Keratinocyte (primary cell): ENCODE measurements at regions not wholly inside any gene's neighbourhood (a gene's known extent, or its start where the extent isn't known, plus 50 kb on each side); places are given as distances from the start of the nearest gene placed in this dataset.

Experiments
- DNase-seq: peaks from one replicate; pipeline ENCODE4 v3.0.0-alpha.2; 2011; ENCODE audit warnings: low read depth, missing footprints, low spot score
- FAIRE-seq: peaks from 2 replicates; lab custom pipeline; 2011; peaks lifted over from hg19 to GRCh38; lab: Jason Lieb, UNC
- H2AFZ ChIP-seq: 2 replicates; pipeline ENCODE4 v1.6.0; 2012; ENCODE audit warnings: low read length, control low read depth, inconsistent platforms; ENCODE audit not compliant: control insufficient read depth
- H3K27ac ChIP-seq: 2 replicates; pipeline ENCODE4 v1.5.1; 2011; ENCODE audit warnings: low read length; ENCODE audit not compliant: control insufficient read depth, insufficient read depth
- H3K27me3 ChIP-seq: 3 replicates; pipeline ENCODE4 v1.6.0; 2011; ENCODE audit warnings: low read length; ENCODE audit not compliant: control insufficient read depth, insufficient read depth; ENCODE audit errors: extremely low read depth
- H3K36me3 ChIP-seq, 2 experiments: 2 replicates in 1 of 2; 3 replicates in 1 of 2; pipeline ENCODE4 v1.5.1; 2011; ENCODE audit warnings: low read length in 2 of 2, mild to moderate bottlenecking in 1 of 2; ENCODE audit not compliant: control insufficient read depth in 2 of 2, insufficient read depth in 2 of 2; ENCODE audit errors: extremely low read depth in 1 of 2
- H3K4me1 ChIP-seq: 3 replicates; pipeline ENCODE4 v1.5.1; 2011; ENCODE audit warnings: low read length; ENCODE audit not compliant: control insufficient read depth, insufficient read depth; ENCODE audit errors: extremely low read depth
- H3K4me2 ChIP-seq: 3 replicates; pipeline ENCODE4 v1.6.0; 2011; ENCODE audit warnings: low read depth, low read length; ENCODE audit not compliant: control insufficient read depth, insufficient read depth; ENCODE audit errors: extremely low read depth
- H3K4me3 ChIP-seq, 3 experiments: fragments of 200-600 bp in 1 of 3; sonication (generic) in 1 of 3; 2 replicates in 2 of 3; 3 replicates in 1 of 3; pipeline ENCODE4 v1.5.1; 2011 to 2016; ENCODE audit warnings: low read length in 3 of 3, mild to moderate bottlenecking in 3 of 3, control low read depth in 2 of 3, inconsistent platforms in 1 of 3, low read depth in 1 of 3, mixed read lengths in 1 of 3, mixed run types in 1 of 3, moderate library complexity in 1 of 3; ENCODE audit not compliant: control insufficient read depth in 2 of 3, insufficient read depth in 2 of 3; ENCODE audit errors: extremely low read depth in 1 of 3
- H3K79me2 ChIP-seq: 2 replicates; pipeline ENCODE4 v1.6.0; 2012; ENCODE audit warnings: low read length; ENCODE audit not compliant: control insufficient read depth, insufficient read depth
- H3K9ac ChIP-seq: 3 replicates; pipeline ENCODE4 v1.6.0; 2011; ENCODE audit warnings: low read length; ENCODE audit not compliant: control insufficient read depth, insufficient read depth; ENCODE audit errors: extremely low read depth
- H3K9me1 ChIP-seq: 3 replicates; pipeline ENCODE4 v1.6.0; 2011; ENCODE audit warnings: low read length; ENCODE audit not compliant: control insufficient read depth, insufficient read depth; ENCODE audit errors: extremely low read depth
- H3K9me3 ChIP-seq: 2 replicates; pipeline ENCODE4 v1.5.1; 2012; ENCODE audit warnings: low read depth, low read length; ENCODE audit not compliant: control insufficient read depth
- H4K20me1 ChIP-seq: 3 replicates; pipeline ENCODE4 v1.6.0; 2011; ENCODE audit warnings: low read length; ENCODE audit not compliant: control insufficient read depth, insufficient read depth; ENCODE audit errors: extremely low read depth
- EZH2 ChIP-seq: IDR thresholded peaks from one replicate; pipeline ENCODE4 v1.6.1; 2012; ENCODE audit warnings: inconsistent platforms, mild to moderate bottlenecking, low read length, moderate library complexity
- dilution Hi-C: fragments of 300-500 bp; cut with MboI; formaldehyde crosslinking; loops from one replicate; pipeline ENCODE4 v1.7.0; 2020; ENCODE audit warnings: low sequenced_read_pairs; ENCODE audit not compliant: extremely low pct_ligation_motif_present
- TF ChIP-seq, protein P1 (sequence below), 3 experiments: IDR thresholded peaks in 1 of 3; conservative IDR thresholded peaks in 1 of 3; optimal IDR thresholded peaks in 1 of 3; 2 replicates in 2 of 3; 3 replicates in 1 of 3; pipeline versions ENCODE3 to v1.5.1; 2011; ENCODE audit warnings: low read length in 3 of 3, mild to moderate bottlenecking in 3 of 3, moderate library complexity in 2 of 3, control low read depth in 1 of 3, inconsistent platforms in 1 of 3; ENCODE audit not compliant: insufficient read depth in 2 of 3; ENCODE audit errors: extremely low read depth in 1 of 3

DNA sequence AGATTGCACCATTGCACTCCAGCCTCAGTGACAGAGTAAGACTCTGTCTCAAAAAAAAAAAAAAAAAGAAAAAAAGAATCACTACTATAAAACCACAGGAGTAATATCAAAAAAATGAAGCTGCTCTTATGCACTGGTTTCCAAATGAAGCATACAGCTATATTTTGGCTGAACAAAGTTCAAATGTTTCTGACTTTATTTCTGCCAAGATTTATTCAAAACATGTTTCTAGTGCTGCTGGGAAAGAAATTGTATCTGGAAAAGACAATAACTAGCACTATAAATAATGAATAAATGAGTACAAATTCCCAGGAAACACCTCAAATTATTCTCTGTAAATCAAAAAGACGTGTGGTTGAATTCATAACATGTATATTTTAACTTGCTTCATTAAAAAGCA lies 102.5 kb upstream of the MME start:
- Histone ChIP-seq H3K27ac (no peak overlapping the region), H2AFZ (no peak overlapping the region), H3K36me3 (no peaks in the 10 kb centered on the region), H3K9me1 (no peaks in the 10 kb centered on the region), H3K9me3 (no peaks in the 10 kb centered on the region), H4K20me1 (no peaks in the 10 kb centered on the region), H3K27me3 (no peaks in the 10 kb centered on the region), H3K4me3 (no peak overlapping the region), H3K79me2 (no peaks in the 10 kb centered on the region), H3K4me2 (no peak overlapping the region), H3K9ac (no peak overlapping the region), H3K4me1 (no peaks in the 10 kb centered on the region)
- FAIRE-seq = no peak
- no peak for TF ChIP-seq EZH2
- TF ChIP-seq, protein P1, sequence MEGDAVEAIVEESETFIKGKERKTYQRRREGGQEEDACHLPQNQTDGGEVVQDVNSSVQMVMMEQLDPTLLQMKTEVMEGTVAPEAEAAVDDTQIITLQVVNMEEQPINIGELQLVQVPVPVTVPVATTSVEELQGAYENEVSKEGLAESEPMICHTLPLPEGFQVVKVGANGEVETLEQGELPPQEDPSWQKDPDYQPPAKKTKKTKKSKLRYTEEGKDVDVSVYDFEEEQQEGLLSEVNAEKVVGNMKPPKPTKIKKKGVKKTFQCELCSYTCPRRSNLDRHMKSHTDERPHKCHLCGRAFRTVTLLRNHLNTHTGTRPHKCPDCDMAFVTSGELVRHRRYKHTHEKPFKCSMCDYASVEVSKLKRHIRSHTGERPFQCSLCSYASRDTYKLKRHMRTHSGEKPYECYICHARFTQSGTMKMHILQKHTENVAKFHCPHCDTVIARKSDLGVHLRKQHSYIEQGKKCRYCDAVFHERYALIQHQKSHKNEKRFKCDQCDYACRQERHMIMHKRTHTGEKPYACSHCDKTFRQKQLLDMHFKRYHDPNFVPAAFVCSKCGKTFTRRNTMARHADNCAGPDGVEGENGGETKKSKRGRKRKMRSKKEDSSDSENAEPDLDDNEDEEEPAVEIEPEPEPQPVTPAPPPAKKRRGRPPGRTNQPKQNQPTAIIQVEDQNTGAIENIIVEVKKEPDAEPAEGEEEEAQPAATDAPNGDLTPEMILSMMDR (optimal IDR thresholded peaks at IDR 0.05 in 1 of 3, IDR thresholded peaks at IDR 0.05 in 1 of 3, conservative IDR thresholded peaks at IDR 0.05 in 1 of 3; ENCODE audit: extremely low read depth in 1 of 3, insufficient read depth in 2 of 3, low read length in 3 of 3) = no peak
- dilution Hi-C loops = no loop called here
- no peak for DNase-seq

DNA sequence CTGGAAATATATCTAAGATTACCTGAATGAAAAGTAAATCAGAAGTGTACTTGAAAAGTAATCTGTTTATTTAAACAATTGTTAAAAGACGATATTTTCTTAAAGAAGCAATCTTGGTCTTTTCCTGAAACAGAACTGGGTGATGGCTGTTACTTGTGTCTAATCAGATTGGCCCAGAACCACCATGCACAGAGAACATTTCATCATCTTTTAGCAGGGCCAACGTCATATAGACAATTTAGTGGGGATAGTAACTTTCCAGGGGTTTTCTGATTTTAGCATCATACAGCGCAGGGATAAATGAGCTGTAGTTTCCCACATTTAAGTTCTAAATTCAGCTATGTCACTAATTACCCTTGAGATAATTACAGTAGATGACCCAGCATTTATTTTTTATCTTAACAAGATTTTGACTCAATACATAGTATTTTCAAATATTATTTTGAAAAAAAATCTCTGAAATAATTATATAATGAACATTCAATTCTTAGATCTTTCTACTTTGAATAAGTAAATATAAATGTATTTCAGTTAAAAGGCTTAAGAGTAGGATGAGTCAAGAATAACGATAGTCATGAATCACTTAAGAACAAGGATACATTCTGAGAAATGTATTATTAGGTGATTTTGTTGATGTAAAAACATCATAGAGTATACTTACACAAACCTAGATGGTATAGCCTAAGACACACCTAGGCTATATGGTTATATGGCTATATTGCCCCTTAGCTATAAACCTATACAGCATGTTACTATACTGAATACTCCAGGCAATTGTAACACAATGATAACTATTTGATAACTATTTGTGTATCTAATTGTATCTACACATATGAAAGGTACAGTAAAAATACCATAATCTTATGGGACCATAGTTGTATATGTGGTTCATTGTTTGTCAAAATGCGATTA lies 103.8 kb upstream of the MME start:
- no peak overlapping the region for H3K4me2 ChIP-seq
- no peaks in the 10 kb centered on the region for H3K9me3 ChIP-seq
- no peaks in the 10 kb centered on the region for H3K79me2 ChIP-seq
- FAIRE-seq = no peak
- H3K9ac ChIP-seq = no peak overlapping the region
- no peaks in the 10 kb centered on the region for H3K27me3 ChIP-seq
- no peaks in the 10 kb centered on the region for H3K36me3 ChIP-seq
- no peak for DNase-seq
- dilution Hi-C loops = no loop called here
- no peak overlapping the region for H3K4me3 ChIP-seq
- H3K4me1 ChIP-seq = peaks cover 10% of the 10 kb centered on the region
- no peak overlapping the region for H3K27ac ChIP-seq
- TF ChIP-seq EZH2 = no peak
- TF ChIP-seq, protein P1 (optimal IDR thresholded peaks at IDR 0.05 in 1 of 3, IDR thresholded peaks at IDR 0.05 in 1 of 3, conservative IDR thresholded peaks at IDR 0.05 in 1 of 3; ENCODE audit: extremely low read depth in 1 of 3, insufficient read depth in 2 of 3, low read length in 3 of 3) = no peak
- no peaks in the 10 kb centered on the region for H3K9me1 ChIP-seq
- H2AFZ ChIP-seq = no peak overlapping the region
- no peaks in the 10 kb centered on the region for H4K20me1 ChIP-seq
